A549 (cell line): ENCODE measurements at regions not wholly inside any gene's neighbourhood (a gene's known extent, or its start where the extent isn't known, plus 50 kb on each side); places are given as distances from the start of the nearest gene placed in this dataset.

Experiments used
- ATAC-seq, 2 experiments: fragments of 200-7000 bp in 1 of 2; fragments of >200 bp in 1 of 2; cut with Nextera tagmentation in 1 of 2; cut with Tn5 transposase in 1 of 2; 3 replicates each; pipeline versions ENCODE4 v1.8.0 to v1.9.1; 2018 to 2020; ENCODE audit warnings: mild to moderate bottlenecking in 1 of 2, moderate library complexity in 1 of 2
- CTCF ChIA-PET: fragments of 300-600 bp; sonication (Branson Sonifier 250); formaldehyde crosslinking; extraction: SDS; loops from one replicate; lab custom pipeline; 2021; ENCODE audit warnings: antibody characterized with exemption, inconsistent platforms; lab: Yijun Ruan, JAX
- POLR2A ChIA-PET: fragments of 350-600 bp; formaldehyde crosslinking; extraction: SDS; loops from one replicate; lab custom pipeline; 2021; ENCODE audit warnings: antibody characterized with exemption, inconsistent platforms; lab: Yijun Ruan, JAX
- DNase-seq, 2 experiments: peaks; one replicate each; pipeline versions ENCODE4 v3.0.0 to v3.0.0-alpha.2; 2011 to 2016; ENCODE audit warnings: low read depth in 1 of 2, low spot score in 1 of 2
- FAIRE-seq: peaks from 2 replicates; lab custom pipeline; 2011; peaks lifted over from hg19 to GRCh38; lab: Jason Lieb, UNC
- H3K27ac ChIP-seq, 2 experiments: fragments of >200 bp; sonication (Bioruptor Twin); formaldehyde crosslinking; 3 replicates each; pipeline ENCODE4 v1.5.1; 2016 to 2017
- H3K4me1 ChIP-seq: fragments of >200 bp; sonication (Bioruptor Twin); formaldehyde crosslinking; 3 replicates; pipeline ENCODE4 v1.6.1; 2016
- H3K4me2 ChIP-seq: fragments of >200 bp; sonication (Bioruptor Twin); formaldehyde crosslinking; 3 replicates; pipeline ENCODE4 v1.6.1; 2016
- H3K4me3 ChIP-seq: fragments of >200 bp; sonication (Bioruptor Twin); formaldehyde crosslinking; 3 replicates; pipeline ENCODE4 v1.5.1; 2016
- H3K9me3 ChIP-seq: fragments of >200 bp; sonication (Bioruptor Twin); formaldehyde crosslinking; 3 replicates; pipeline ENCODE4 v1.6.1; 2016
- ATOH8 ChIP-seq: fragments of 250-450 bp; sonication (Bioruptor Pico); IDR thresholded peaks from 2 replicates; pipeline ENCODE4 v1.5.0; 2020; ENCODE audit warnings: low read depth, mild to moderate bottlenecking, moderate library complexity
- BCL3 ChIP-seq: fragments of >200 bp; sonication (Bioruptor Twin); formaldehyde crosslinking; IDR thresholded peaks from 3 replicates; pipeline ENCODE4 v1.6.1; 2016
- CHD4 ChIP-seq: fragments of 200-600 bp; sonication (generic); IDR thresholded peaks from 2 replicates; pipeline ENCODE4 v1.6.1; 2016; ENCODE audit warnings: antibody characterized with exemption, mild to moderate bottlenecking, borderline replicate concordance
- E2F6 ChIP-seq: IDR thresholded peaks from 2 replicates; pipeline ENCODE4 v1.6.1; 2012; ENCODE audit warnings: low read depth, borderline replicate concordance
- EHF ChIP-seq: fragments of 250-450 bp; sonication (Bioruptor Pico); IDR thresholded peaks from 2 replicates; pipeline ENCODE4 v1.5.0; 2020; ENCODE audit warnings: mild to moderate bottlenecking
- ELK1 ChIP-seq: fragments of 150-350 bp; IDR thresholded peaks from 2 replicates; pipeline ENCODE4 v1.6.1; 2014; ENCODE audit warnings: low read depth, mild to moderate bottlenecking, low read length
- FOSL2 ChIP-seq, 2 experiments: fragments of 450-650 bp in 1 of 2; fragments of >200 bp in 1 of 2; sonication (Bioruptor Twin) in 1 of 2; formaldehyde crosslinking; IDR thresholded peaks; 2 replicates each; pipeline versions ENCODE4 v1.5.0 to v1.6.1; 2016 to 2020; ENCODE audit warnings: mild to moderate bottlenecking in 1 of 2, moderate library complexity in 1 of 2
- HES2 ChIP-seq: fragments of >200 bp; sonication (Bioruptor Twin); formaldehyde crosslinking; IDR thresholded peaks from 2 replicates; pipeline ENCODE4 v1.6.1; 2016
- HEYL ChIP-seq: fragments of 250-450 bp; sonication (Bioruptor Pico); IDR thresholded peaks from 2 replicates; pipeline ENCODE4 v1.8.0; 2021; ENCODE audit warnings: mild to moderate bottlenecking, moderate library complexity
- HOXB13 ChIP-seq: fragments of 250-450 bp; sonication (Bioruptor Pico); IDR thresholded peaks from 2 replicates; pipeline ENCODE4 v1.5.0; 2020; ENCODE audit warnings: low read depth, mild to moderate bottlenecking, moderate library complexity
- KDM1A ChIP-seq: fragments of 200-600 bp; sonication (generic); IDR thresholded peaks from 2 replicates; pipeline ENCODE4 v1.6.1; 2016; ENCODE audit warnings: low read depth, mild to moderate bottlenecking
- MAFK ChIP-seq: fragments of 450-650 bp; IDR thresholded peaks from 2 replicates; pipeline ENCODE4 v1.6.1; 2014; ENCODE audit not compliant: partially characterized antibody
- MYC ChIP-seq: IDR thresholded peaks from 2 replicates; pipeline ENCODE4 v1.6.1; 2012; ENCODE audit warnings: mild to moderate bottlenecking, inconsistent platforms, low read length, improper control_type of control experiment, borderline replicate concordance
- NFE2L2 ChIP-seq: fragments of 150-350 bp; conservative IDR thresholded peaks from 2 replicates; pipeline ENCODE4 v1.6.1; 2014; ENCODE audit warnings: low read length
- NR3C1 ChIP-seq: fragments of >200 bp; sonication (Bioruptor Twin); formaldehyde crosslinking; IDR thresholded peaks from 3 replicates; pipeline ENCODE4 v1.6.1; 2017
- POLR2A ChIP-seq: IDR thresholded peaks from 2 replicates; pipeline ENCODE4 v1.6.1; 2012; ENCODE audit warnings: mild to moderate bottlenecking, low read length
- POLR2AphosphoS2 ChIP-seq: conservative IDR thresholded peaks from 2 replicates; pipeline ENCODE4 v1.6.1; 2012; ENCODE audit warnings: low read length, improper control_type of control experiment, inconsistent platforms
- RARB ChIP-seq: fragments of 250-450 bp; sonication (Bioruptor Pico); IDR thresholded peaks from 2 replicates; pipeline ENCODE4 v1.8.0; 2021; ENCODE audit warnings: mild to moderate bottlenecking, moderate library complexity
- RCOR1 ChIP-seq: fragments of 150-350 bp; IDR thresholded peaks from 2 replicates; pipeline ENCODE4 v1.6.1; 2014; ENCODE audit warnings: antibody characterized with exemption, low read length, low read depth
- RNF2 ChIP-seq: fragments of 200-600 bp; sonication (generic); IDR thresholded peaks from 2 replicates; pipeline ENCODE4 v1.6.1; 2016; ENCODE audit warnings: low read depth, mild to moderate bottlenecking, antibody characterized with exemption, moderate library complexity, borderline replicate concordance
- SMC3 ChIP-seq: fragments of >200 bp; sonication (Bioruptor Twin); formaldehyde crosslinking; IDR thresholded peaks from 3 replicates; pipeline ENCODE4 v1.6.1; 2018; ENCODE audit warnings: inconsistent platforms
- TFCP2L1 ChIP-seq: fragments of 250-450 bp; sonication (Bioruptor Pico); IDR thresholded peaks from 2 replicates; pipeline ENCODE4 v1.5.0; 2021; ENCODE audit warnings: mild to moderate bottlenecking
- ZFP36 ChIP-seq: fragments of 450-650 bp; IDR thresholded peaks from 2 replicates; pipeline ENCODE4 v1.6.1; 2014; ENCODE audit warnings: borderline replicate concordance; ENCODE audit not compliant: partially characterized antibody
- ZNF302 ChIP-seq: fragments of 250-450 bp; sonication (Bioruptor Pico); IDR thresholded peaks from 2 replicates; pipeline ENCODE4 v1.9.0; 2021; ENCODE audit warnings: inconsistent platforms, mild to moderate bottlenecking, moderate library complexity
- ZSCAN20 ChIP-seq: fragments of 250-450 bp; sonication (Bioruptor Pico); IDR thresholded peaks from 2 replicates; pipeline ENCODE4 v1.8.0; 2022; ENCODE audit warnings: mild to moderate bottlenecking, moderate library complexity
- WGBS: methylation state at CpG from one replicate; pipeline ENCODE4 v1.1.6; 2017; ENCODE audit errors: missing lambda C conversion rate; 5-methylcytosine and 5-hydroxymethylcytosine counted together

GRCh38 chr6:9514146-9514545, 900.7 kb downstream of the TFAP2A start:
- Histone ChIP-seq H3K27ac (no peak overlapping the region), H3K4me2 (no peak overlapping the region), H3K9me3 (no peaks in the 10 kb centered on the region)
- CTCF ChIA-PET = interaction anchor here (0.6 to 1.5 kb wide), 3 partner anchors 22 to 61 kb away, joined by 3 read pairs; no protein-coding TSS in a partner anchor
- 88% methylated on average over 1 of the region's 1 CpG for WGBS
- TF ChIP-seq RNF2 (no peak), CHD4 (no peak), HES2 (no peak), HOXB13 (CRISPR knock-in tag) (no peak), POLR2AphosphoS2 (no peak), POLR2A (no peak), FOSL2 (IDR thresholded peaks at IDR 0.05) (no peak), FOSL2 (CRISPR knock-in tag; IDR thresholded peaks at IDR 0.05) (no peak), ATOH8 (CRISPR knock-in tag) (no peak)
- TF ChIP-seq, all 56 proteins: peak for 0
- no peak for DNase-seq
- no peak for ATAC-seq
- Histone ChIP-seq H3K4me1 (peaks cover 18% of the 10 kb centered on the region), H3K4me3 (no peak overlapping the region)
- POLR2A ChIA-PET = no interaction called here
- FAIRE-seq = no peak

GRCh38 chr6:9511157-9511556, 903.7 kb downstream of the TFAP2A start:
- Histone ChIP-seq H3K9me3 (no peaks in the 10 kb centered on the region), H3K27ac (no peak overlapping the region), H3K4me3 (no peak overlapping the region), H3K4me1 (peaks cover 10% of the 10 kb centered on the region), H3K4me2 (no peak overlapping the region)
- FAIRE-seq (no peak), DNase-seq (no peak), ATAC-seq (no peak)
- POLR2A ChIA-PET = no interaction called here
- TF ChIP-seq NR3C1 = no peak
- no peak for TF ChIP-seq KDM1A
- no peak for TF ChIP-seq MYC
- no peak for TF ChIP-seq ZFP36
- no peak for TF ChIP-seq CHD4
- TF ChIP-seq ELK1 = no peak
- TF ChIP-seq TFCP2L1 = no peak
- TF ChIP-seq ZNF302 (CRISPR knock-in tag) = no peak
- TF ChIP-seq BCL3 = no peak
- no peak for TF ChIP-seq EHF (CRISPR knock-in tag)
- no peak for TF ChIP-seq HEYL
- no peak for TF ChIP-seq FOSL2 (IDR thresholded peaks at IDR 0.05)
- TF ChIP-seq FOSL2 (CRISPR knock-in tag; IDR thresholded peaks at IDR 0.05) = no peak
- no peak for TF ChIP-seq POLR2AphosphoS2
- TF ChIP-seq MAFK = no peak
- no peak for TF ChIP-seq RCOR1
- no peak for TF ChIP-seq E2F6
- no peak for TF ChIP-seq RARB (CRISPR knock-in tag)
- TF ChIP-seq SMC3 = no peak
- TF ChIP-seq NFE2L2 = no peak
- TF ChIP-seq ZSCAN20 (CRISPR knock-in tag) = no peak
- CTCF ChIA-PET = no interaction called here
- WGBS = 90% methylated on average over 1 of the region's 1 CpG
